ENCODE measurements at regions not wholly inside any gene's neighbourhood (a gene's known extent, or its start where the extent isn't known, plus 50 kb on each side); places are given as distances from the start of the nearest gene placed in this dataset.

- H3K4me3 ChIP-seq (ENCODE audit: low read depth in 2 of 2, low read length in 2 of 2): no peak overlapping the region
- H3K27ac ChIP-seq (ENCODE audit: low read length): no peak overlapping the region
- no peaks in the 10 kb centered on the region for H3K36me3 ChIP-seq (ENCODE audit: control insufficient read depth, insufficient read depth, low read length)
- DNase-seq (ENCODE audit: low read depth, low spot score) (no peak), ATAC-seq (no peak)
- no peaks in the 10 kb centered on the region for H3K27me3 ChIP-seq (ENCODE audit: control insufficient read depth, insufficient read depth, low read length)
- CTCF ChIA-PET: no interaction called here
- no peaks in the 10 kb centered on the region for H3K4me1 ChIP-seq (ENCODE audit: control insufficient read depth, insufficient read depth, low read length)
- no peaks in the 10 kb centered on the region for H3K9me3 ChIP-seq (ENCODE audit: control insufficient read depth, insufficient read depth, low read depth, low read length)
- BruUV-seq (replicated peaks): no TSS peak
- TF ChIP-seq, protein P1, sequence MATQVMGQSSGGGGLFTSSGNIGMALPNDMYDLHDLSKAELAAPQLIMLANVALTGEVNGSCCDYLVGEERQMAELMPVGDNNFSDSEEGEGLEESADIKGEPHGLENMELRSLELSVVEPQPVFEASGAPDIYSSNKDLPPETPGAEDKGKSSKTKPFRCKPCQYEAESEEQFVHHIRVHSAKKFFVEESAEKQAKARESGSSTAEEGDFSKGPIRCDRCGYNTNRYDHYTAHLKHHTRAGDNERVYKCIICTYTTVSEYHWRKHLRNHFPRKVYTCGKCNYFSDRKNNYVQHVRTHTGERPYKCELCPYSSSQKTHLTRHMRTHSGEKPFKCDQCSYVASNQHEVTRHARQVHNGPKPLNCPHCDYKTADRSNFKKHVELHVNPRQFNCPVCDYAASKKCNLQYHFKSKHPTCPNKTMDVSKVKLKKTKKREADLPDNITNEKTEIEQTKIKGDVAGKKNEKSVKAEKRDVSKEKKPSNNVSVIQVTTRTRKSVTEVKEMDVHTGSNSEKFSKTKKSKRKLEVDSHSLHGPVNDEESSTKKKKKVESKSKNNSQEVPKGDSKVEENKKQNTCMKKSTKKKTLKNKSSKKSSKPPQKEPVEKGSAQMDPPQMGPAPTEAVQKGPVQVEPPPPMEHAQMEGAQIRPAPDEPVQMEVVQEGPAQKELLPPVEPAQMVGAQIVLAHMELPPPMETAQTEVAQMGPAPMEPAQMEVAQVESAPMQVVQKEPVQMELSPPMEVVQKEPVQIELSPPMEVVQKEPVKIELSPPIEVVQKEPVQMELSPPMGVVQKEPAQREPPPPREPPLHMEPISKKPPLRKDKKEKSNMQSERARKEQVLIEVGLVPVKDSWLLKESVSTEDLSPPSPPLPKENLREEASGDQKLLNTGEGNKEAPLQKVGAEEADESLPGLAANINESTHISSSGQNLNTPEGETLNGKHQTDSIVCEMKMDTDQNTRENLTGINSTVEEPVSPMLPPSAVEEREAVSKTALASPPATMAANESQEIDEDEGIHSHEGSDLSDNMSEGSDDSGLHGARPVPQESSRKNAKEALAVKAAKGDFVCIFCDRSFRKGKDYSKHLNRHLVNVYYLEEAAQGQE (IDR thresholded peaks at IDR 0.05; ENCODE audit: insufficient read depth in 1 of 2, low read depth in 2 of 2, low read length in 1 of 2): no peak
- TF ChIP-seq POLR2AphosphoS5 (IDR thresholded peaks at IDR 0.05; ENCODE audit: low read depth, low read length) (no peak), CTCF (IDR thresholded peaks at IDR 0.05) (no peak), TCF7L2 (IDR thresholded peaks at IDR 0.05; ENCODE audit: low read depth, low read length) (no peak), SIN3A (IDR thresholded peaks at IDR 0.05; ENCODE audit: borderline replicate concordance, insufficient read depth, low read depth, low read length) (no peak)
- in situ Hi-C loops (cut with HindIII; ENCODE audit: low pct_unique_long_range_greater_than_20kb, low sequenced_read_pairs) (no loop called here), intact Hi-C loops (cut with micrococcal nuclease; ENCODE audit: unreplicated experiment) (no loop called here)
- POLR2A ChIA-PET: no interaction called here
Observed at GRCh38 chr13:22111961-22112360, 441.1 kb downstream of the FGF9 start.

GRCh38 chr13:22112956-22113745 is 442.3 kb downstream of the FGF9 start:
- in situ Hi-C loops (cut with HindIII; ENCODE audit: low pct_unique_long_range_greater_than_20kb, low sequenced_read_pairs) (no loop called here), intact Hi-C loops (cut with micrococcal nuclease; ENCODE audit: unreplicated experiment) (no loop called here)
- TF ChIP-seq, protein P1 (IDR thresholded peaks at IDR 0.05; ENCODE audit: insufficient read depth in 1 of 2, low read depth in 2 of 2, low read length in 1 of 2): no peak
- TF ChIP-seq POLR2AphosphoS5 (IDR thresholded peaks at IDR 0.05; ENCODE audit: low read depth, low read length) (no peak), CTCF (IDR thresholded peaks at IDR 0.05) (no peak), SIN3A (IDR thresholded peaks at IDR 0.05; ENCODE audit: borderline replicate concordance, insufficient read depth, low read depth, low read length) (no peak), TCF7L2 (IDR thresholded peaks at IDR 0.05; ENCODE audit: low read depth, low read length) (no peak)
- H3K27me3 ChIP-seq (ENCODE audit: control insufficient read depth, insufficient read depth, low read length): no peaks in the 10 kb centered on the region
- CTCF ChIA-PET: no interaction called here
- no peaks in the 10 kb centered on the region for H3K4me1 ChIP-seq (ENCODE audit: control insufficient read depth, insufficient read depth, low read length)
- POLR2A ChIA-PET: no interaction called here
- H3K27ac ChIP-seq (ENCODE audit: low read length): no peak overlapping the region
- ATAC-seq (no peak), DNase-seq (ENCODE audit: low read depth, low spot score) (no peak)
- H3K36me3 ChIP-seq (ENCODE audit: control insufficient read depth, insufficient read depth, low read length): no peaks in the 10 kb centered on the region
- H3K9me3 ChIP-seq (ENCODE audit: control insufficient read depth, insufficient read depth, low read depth, low read length): no peaks in the 10 kb centered on the region
- BruUV-seq (replicated peaks): no TSS peak
- H3K4me3 ChIP-seq (ENCODE audit: low read depth in 2 of 2, low read length in 2 of 2): no peak overlapping the region
